ENCODE measurements at regions not wholly inside any gene's neighbourhood (a gene's known extent, or its start where the extent isn't known, plus 50 kb on each side); places are given as distances from the start of the nearest gene placed in this dataset.

DNA sequence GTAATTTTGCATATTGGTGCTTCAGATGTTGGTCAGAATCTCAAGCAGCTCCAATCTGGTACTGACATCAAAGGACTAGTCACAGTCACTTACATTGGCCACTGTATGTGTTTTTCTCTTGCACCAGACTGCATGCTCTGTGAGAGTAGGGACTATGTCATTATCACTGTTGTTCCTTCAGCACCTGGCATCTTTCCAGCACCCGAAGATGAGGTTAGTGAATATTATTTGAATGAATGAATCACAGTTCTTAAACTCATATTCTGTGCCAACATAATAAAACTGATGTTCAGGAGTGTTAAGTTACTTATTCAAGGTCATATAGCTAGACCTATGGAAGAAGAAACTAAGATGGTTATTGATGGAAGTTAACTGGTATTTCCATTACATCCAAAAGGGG is 204.5 kb upstream of the TBX3 start:
- no peaks in the 10 kb centered on the region; the same call in 1 of the 2 replicates for H4K20me1 ChIP-seq (replicated peaks; ENCODE audit: control insufficient read depth, insufficient read depth, low read length)
- no peak for DNase-seq (ENCODE audit: extremely low read depth in 1 of 4, low spot score in 3 of 4)
- no peak overlapping the region for H3K4me3 ChIP-seq
- CTCF ChIA-PET (ENCODE audit: low intra/inter-chr PET ratio), result no interaction called here
- H2AFZ ChIP-seq (ENCODE audit: low read depth, low read length), result no peak overlapping the region
- H3K9me1 ChIP-seq (ENCODE audit: control insufficient read depth, insufficient read depth, low read length), result no peaks in the 10 kb centered on the region
- no peak for FAIRE-seq
- H3K9ac ChIP-seq (ENCODE audit: insufficient read depth in 1 of 2, low read depth in 2 of 2, low read length in 2 of 2), result no peak overlapping the region
- H3K36me3 ChIP-seq (ENCODE audit: control insufficient read depth, insufficient read depth, low read length), result no peaks in the 10 kb centered on the region
- intact Hi-C loops (cut with micrococcal nuclease), result no loop called here
- POLR2A ChIA-PET, result no interaction called here
- in situ Hi-C loops (cut with MboI), result no loop called here
- WGBS (ENCODE audit: insufficient coverage, low coverage, missing lambda C conversion rate), result 11% methylated on average over 1 of the region's 1 CpG
- no TSS peak for BruUV-seq (replicated peaks)
- TF ChIP-seq PCBP1 (IDR thresholded peaks at IDR 0.05; ENCODE audit: low read depth, low read length, poor library complexity, severe bottlenecking), result no peak
- TF ChIP-seq CBX5 (IDR thresholded peaks at IDR 0.05; ENCODE audit: borderline replicate concordance, low read depth), result no peak
- TF ChIP-seq TCFL5 (CRISPR knock-in tag; conservative IDR thresholded peaks at IDR 0.05), result no peak
- TF ChIP-seq BCOR (IDR thresholded peaks at IDR 0.05), result no peak
- TF ChIP-seq ZNF717 (CRISPR knock-in tag; IDR thresholded peaks at IDR 0.05), result no peak
- TF ChIP-seq KDM4B (IDR thresholded peaks at IDR 0.05; ENCODE audit: borderline replicate concordance in 2 of 2, low read depth in 1 of 2), result no peak
- no peak for TF ChIP-seq RAD21 (CRISPR knock-in tag; conservative IDR thresholded peaks at IDR 0.05 in 1 of 2, IDR thresholded peaks at IDR 0.05 in 1 of 2)
- TF ChIP-seq RNF2 (IDR thresholded peaks at IDR 0.05), result no peak
- no peak for TF ChIP-seq RBM15 (IDR thresholded peaks at IDR 0.05; ENCODE audit: insufficient read depth, low read length)
- TF ChIP-seq NUFIP1 (IDR thresholded peaks at IDR 0.05; ENCODE audit: partially characterized antibody), result no peak
- TF ChIP-seq, protein P1, sequence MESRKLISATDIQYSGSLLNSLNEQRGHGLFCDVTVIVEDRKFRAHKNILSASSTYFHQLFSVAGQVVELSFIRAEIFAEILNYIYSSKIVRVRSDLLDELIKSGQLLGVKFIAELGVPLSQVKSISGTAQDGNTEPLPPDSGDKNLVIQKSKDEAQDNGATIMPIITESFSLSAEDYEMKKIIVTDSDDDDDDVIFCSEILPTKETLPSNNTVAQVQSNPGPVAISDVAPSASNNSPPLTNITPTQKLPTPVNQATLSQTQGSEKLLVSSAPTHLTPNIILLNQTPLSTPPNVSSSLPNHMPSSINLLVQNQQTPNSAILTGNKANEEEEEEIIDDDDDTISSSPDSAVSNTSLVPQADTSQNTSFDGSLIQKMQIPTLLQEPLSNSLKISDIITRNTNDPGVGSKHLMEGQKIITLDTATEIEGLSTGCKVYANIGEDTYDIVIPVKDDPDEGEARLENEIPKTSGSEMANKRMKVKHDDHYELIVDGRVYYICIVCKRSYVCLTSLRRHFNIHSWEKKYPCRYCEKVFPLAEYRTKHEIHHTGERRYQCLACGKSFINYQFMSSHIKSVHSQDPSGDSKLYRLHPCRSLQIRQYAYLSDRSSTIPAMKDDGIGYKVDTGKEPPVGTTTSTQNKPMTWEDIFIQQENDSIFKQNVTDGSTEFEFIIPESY (CRISPR knock-in tag; IDR thresholded peaks at IDR 0.05), result no peak
- no peak for TF ChIP-seq POLR2H (tag; IDR thresholded peaks at IDR 0.05; ENCODE audit: low read depth)
- TF ChIP-seq ZNF41 (CRISPR knock-in tag; conservative IDR thresholded peaks at IDR 0.05), result no peak
- no peak overlapping the region for H3K4me2 ChIP-seq (ENCODE audit: insufficient read depth, low read length)
- no peak overlapping the region for H3K27ac ChIP-seq (ENCODE audit: extremely low read depth, low read depth, low read length)
- H3K9me3 ChIP-seq (replicated peaks; ENCODE audit: control insufficient read depth, insufficient read depth, low read depth, low read length), result no peaks in the 10 kb centered on the region
- no peaks in the 10 kb centered on the region for H3K4me1 ChIP-seq (replicated peaks in 1 of 2; ENCODE audit: control insufficient read depth in 2 of 2, insufficient read depth in 2 of 2, low read length in 2 of 2)
- H3K79me2 ChIP-seq (ENCODE audit: control insufficient read depth, insufficient read depth, low read length), result no peaks in the 10 kb centered on the region
- H3K27me3 ChIP-seq (ENCODE audit: control insufficient read depth in 2 of 2, insufficient read depth in 2 of 2, low read length in 2 of 2), result no peaks in the 10 kb centered on the region
- ATAC-seq, result no peak

Data from K562 (cell line).